T-helper 1 cell (primary cell): ENCODE measurements at regions not wholly inside any gene's neighbourhood (a gene's known extent, or its start where the extent isn't known, plus 50 kb on each side); places are given as distances from the start of the nearest gene placed in this dataset.

Experiments used
- DNase-seq, 5 donors: peaks; one replicate each; pipeline ENCODE4 v3.0.0-alpha.2; 2012 to 2020

- DNase-seq, result no peak
Measured at GRCh38 chr20:4512891-4513550, 173.2 kb upstream of the PRNP start.

GRCh38 chr20:4511776-4512175, 174.5 kb upstream of the PRNP start:
- no peak for DNase-seq

- DNase-seq, result no peak
Measured at GRCh38 chr20:4509825-4510522, 176.3 kb upstream of the PRNP start.

- DNase-seq, result no peak
Measured at GRCh38 chr20:4508773-4509172, 177.5 kb upstream of the PRNP start.

GRCh38 chr20:4507288-4507719, 179.0 kb upstream of the PRNP start:
- no peak for DNase-seq

- DNase-seq, result no peak
Measured at GRCh38 chr20:4504814-4505213, 181.4 kb upstream of the PRNP start.

GRCh38 chr20:4502756-4503155, 183.5 kb upstream of the PRNP start:
- DNase-seq, result no peak

GRCh38 chr20:4493386-4493785, 192.9 kb upstream of the PRNP start:
- DNase-seq, result no peak

- no peak for DNase-seq
Measured at GRCh38 chr20:4491643-4492042, 194.6 kb upstream of the PRNP start.

GRCh38 chr20:4490606-4491280, 195.5 kb upstream of the PRNP start:
- DNase-seq, result no peak

GRCh38 chr20:4490045-4490444, 196.2 kb upstream of the PRNP start:
- DNase-seq, result no peak

- no peak for DNase-seq
Measured at GRCh38 chr20:4488407-4489339, 197.6 kb upstream of the PRNP start.

GRCh38 chr20:4484379-4484997, 201.8 kb upstream of the PRNP start:
- no peak for DNase-seq

- DNase-seq, result no peak
Measured at GRCh38 chr20:4483961-4484360, 202.3 kb upstream of the PRNP start.

GRCh38 chr20:4483486-4483885, 202.8 kb upstream of the PRNP start:
- no peak for DNase-seq

GRCh38 chr20:4480104-4480503, 206.2 kb upstream of the PRNP start:
- no peak for DNase-seq

- DNase-seq, result no peak
Measured at GRCh38 chr20:4476903-4477500, 209.3 kb upstream of the PRNP start.

- DNase-seq, result no peak
Measured at GRCh38 chr20:4472906-4473305, 213.3 kb upstream of the PRNP start.

GRCh38 chr20:4471221-4471620, 215.0 kb upstream of the PRNP start:
- DNase-seq, result no peak

- DNase-seq, result no peak
Measured at GRCh38 chr20:4470375-4470774, 215.9 kb upstream of the PRNP start.

- DNase-seq, result no peak
Measured at GRCh38 chr20:4469910-4470309, 216.3 kb upstream of the PRNP start.

- DNase-seq, result no peak
Measured at GRCh38 chr20:4468114-4468513, 218.1 kb upstream of the PRNP start.
